Left colon (tissue), 2 donors: ENCODE measurements at regions not wholly inside any gene's neighbourhood (a gene's known extent, or its start where the extent isn't known, plus 50 kb on each side); places are given as distances from the start of the nearest gene placed in this dataset.
A peak's percentile ranks its signal among the peaks of the same experiment; 100 is the strongest.

Source experiments
- ATAC-seq: fragments of 200-7000 bp; cut with Tn5 transposase; one replicate; pipeline ENCODE4 v1.9.1; 2020; ENCODE audit warnings: mild to moderate bottlenecking, moderate library complexity
- DNase-seq, 2 donors: peaks; one replicate each; pipeline ENCODE4 v3.0.0-alpha.2; 2020
- intact Hi-C, 2 donors: fragments of 100-400 bp; cut with DNase I in 1 of 2; cut with micrococcal nuclease in 1 of 2; formaldehyde crosslinking; loops; one replicate each; pipeline versions ENCODE4 v1.11.2 to v1.14.0; 2022; cut with DNase I, micrococcal nuclease
- donor health status: DM: no; HTN: no; CAD: no.
- donor health status: DM: yes; HTN: yes; CAD: no.

- intact Hi-C loops: no loop called here
- DNase-seq: no peak
- no peak for ATAC-seq
These were observed 123.8 kb upstream of the MLN start for GRCh38 chr6:33927616-33928015.

GRCh38 chr6:33927112-33927511 is 123.3 kb upstream of the MLN start:
- intact Hi-C loops: no loop called here
- no peak for ATAC-seq

GRCh38 chr6:33926451-33926850 is 122.6 kb upstream of the MLN start:
- ATAC-seq: peak; percentile 27

More at GRCh38 chr6:33927112-33927511, 123.3 kb upstream of the MLN start:
- DNase-seq: no peak

GRCh38 chr6:33925936-33926335 is 122.1 kb upstream of the MLN start:
- ATAC-seq: no peak
- DNase-seq: no peak
- intact Hi-C loops: no loop called here

More at GRCh38 chr6:33926451-33926850, 122.6 kb upstream of the MLN start:
- DNase-seq: no peak
- intact Hi-C loops: no loop called here

GRCh38 chr6:33925210-33925609 is 121.4 kb upstream of the MLN start:
- intact Hi-C loops: no loop called here
- DNase-seq: no peak
- no peak for ATAC-seq

- intact Hi-C loops: no loop called here
These were observed 120.9 kb upstream of the MLN start for GRCh38 chr6:33924681-33925080.

GRCh38 chr6:33923857-33924514 is 120.2 kb upstream of the MLN start:
- ATAC-seq: no peak

More at GRCh38 chr6:33924681-33925080, 120.9 kb upstream of the MLN start:
- DNase-seq (no peak), ATAC-seq (no peak)

GRCh38 chr6:33921745-33922144 is 117.9 kb upstream of the MLN start:
- ATAC-seq: no peak
- no peak for DNase-seq
- intact Hi-C loops: no loop called here

More at GRCh38 chr6:33923857-33924514, 120.2 kb upstream of the MLN start:
- intact Hi-C loops: no loop called here
- no peak for DNase-seq

- ATAC-seq: no peak
- no peak for DNase-seq
- intact Hi-C loops: no loop called here
These were observed 114.4 kb upstream of the MLN start for GRCh38 chr6:33918175-33918695.

GRCh38 chr6:33915134-33915533 is 111.3 kb upstream of the MLN start:
- ATAC-seq (no peak), DNase-seq (peak in 1 of 2 donors; percentile 31)
- intact Hi-C loops: no loop called here

- ATAC-seq: no peak
- DNase-seq: peak in 1 of 2 donors; percentile 37
- intact Hi-C loops: no loop called here
These were observed 110.8 kb upstream of the MLN start for GRCh38 chr6:33914645-33915044.

- DNase-seq (peak in 1 of 2 donors; percentile 49), ATAC-seq (no peak)
- intact Hi-C loops: no loop called here
These were observed 108.4 kb upstream of the MLN start for GRCh38 chr6:33912195-33912594.

- intact Hi-C loops: no loop called here
- ATAC-seq: no peak
- no peak for DNase-seq
These were observed 107.7 kb upstream of the MLN start for GRCh38 chr6:33911488-33911887.

- no peak for DNase-seq
- intact Hi-C loops: no loop called here
These were observed 106.8 kb upstream of the MLN start for GRCh38 chr6:33910594-33910993.

GRCh38 chr6:33909737-33910136 is 105.9 kb upstream of the MLN start:
- DNase-seq (no peak), ATAC-seq (no peak)
- intact Hi-C loops: no loop called here

More at GRCh38 chr6:33910594-33910993, 106.8 kb upstream of the MLN start:
- no peak for ATAC-seq

GRCh38 chr6:33908025-33908424 is 104.2 kb upstream of the MLN start:
- no peak for ATAC-seq

GRCh38 chr6:33907227-33907626 is 103.4 kb upstream of the MLN start:
- ATAC-seq: no peak
- DNase-seq: no peak
- intact Hi-C loops: no loop called here

More at GRCh38 chr6:33908025-33908424, 104.2 kb upstream of the MLN start:
- intact Hi-C loops: no loop called here
- no peak for DNase-seq

GRCh38 chr6:33906439-33906838 is 102.6 kb upstream of the MLN start:
- intact Hi-C loops: no loop called here

GRCh38 chr6:33905071-33905609 is 101.3 kb upstream of the MLN start:
- intact Hi-C loops: no loop called here
- ATAC-seq: peak; percentile 36
- no peak for DNase-seq

More at GRCh38 chr6:33906439-33906838, 102.6 kb upstream of the MLN start:
- ATAC-seq: no peak
- DNase-seq: no peak

- intact Hi-C loops: no loop called here
These were observed 100.9 kb upstream of the MLN start for GRCh38 chr6:33904747-33905065.

More at GRCh38 chr6:33904747-33905065, 100.9 kb upstream of the MLN start:
- ATAC-seq (no peak), DNase-seq (no peak)
